ENCODE measurements at regions not wholly inside any gene's neighbourhood (a gene's known extent, or its start where the extent isn't known, plus 50 kb on each side); places are given as distances from the start of the nearest gene placed in this dataset.

GRCh38 chr6:106908386-106908840 lies 66.1 kb downstream of the CD24 start:
- Mint-ChIP-seq H3K4me1 (ENCODE audit: low read depth, unreplicated experiment) (peaks cover 29% of the 10 kb centered on the region), H3K9me3 (ENCODE audit: unreplicated experiment) (no peaks in the 10 kb centered on the region), H3K4me3 (ENCODE audit: unreplicated experiment) (no peak overlapping the region), H3K27ac (ENCODE audit: unreplicated experiment) (no peak overlapping the region), H3K36me3 (ENCODE audit: insufficient read depth, unreplicated experiment) (peaks cover 6% of the 10 kb centered on the region), H3K27me3 (ENCODE audit: insufficient read depth, unreplicated experiment) (no peaks in the 10 kb centered on the region)
- intact Hi-C loops (cut with micrococcal nuclease; ENCODE audit: unreplicated experiment), result no loop called here
- no peaks in the 10 kb centered on the region for H3K27me3 ChIP-seq (replicated peaks; ENCODE audit: control insufficient read depth, insufficient read depth, low read length)
- no peak for TF ChIP-seq CTCF (IDR thresholded peaks at IDR 0.05; ENCODE audit: insufficient read depth in 1 of 2, low read depth in 1 of 2, low read length in 1 of 2, severe bottlenecking in 1 of 2, unreplicated experiment in 1 of 2)
- ChIA-PET POLR2A (no interaction called here), CTCF (no interaction called here)
- no peak for DNase-seq
- H3K4me1 ChIP-seq, result peaks cover 31% of the 10 kb centered on the region
- BruUV-seq (replicated peaks), result no TSS peak
- no peaks in the 10 kb centered on the region for H3K36me3 ChIP-seq (ENCODE audit: control insufficient read depth, insufficient read depth, low read length)
- H3K9me3 ChIP-seq, result peaks cover 4% of the 10 kb centered on the region; the same call in 1 of the 2 replicates
- H3K4me3 ChIP-seq (ENCODE audit: low read depth, low read length), result no peak overlapping the region

GRCh38 chr6:106907754-106908153 lies 66.8 kb downstream of the CD24 start:
- BruUV-seq (replicated peaks), result no TSS peak
- Mint-ChIP-seq H3K4me1 (ENCODE audit: low read depth, unreplicated experiment) (peaks cover 25% of the 10 kb centered on the region), H3K4me3 (ENCODE audit: unreplicated experiment) (no peak overlapping the region), H3K27ac (ENCODE audit: unreplicated experiment) (no peak overlapping the region), H3K9me3 (ENCODE audit: unreplicated experiment) (peaks cover 5% of the 10 kb centered on the region), H3K27me3 (ENCODE audit: insufficient read depth, unreplicated experiment) (no peaks in the 10 kb centered on the region), H3K36me3 (ENCODE audit: insufficient read depth, unreplicated experiment) (peaks cover under 1% of the 10 kb centered on the region)
- Histone ChIP-seq H3K9me3 (peaks cover 4% of the 10 kb centered on the region; the same call in 1 of the 2 replicates), H3K4me1 (peaks cover 26% of the 10 kb centered on the region), H3K36me3 (ENCODE audit: control insufficient read depth, insufficient read depth, low read length) (no peaks in the 10 kb centered on the region), H3K27me3 (replicated peaks; ENCODE audit: control insufficient read depth, insufficient read depth, low read length) (no peaks in the 10 kb centered on the region), H3K4me3 (ENCODE audit: low read depth, low read length) (no peak overlapping the region)
- POLR2A ChIA-PET, result no interaction called here
- DNase-seq, result no peak
- TF ChIP-seq CTCF (IDR thresholded peaks at IDR 0.05; ENCODE audit: insufficient read depth in 1 of 2, low read depth in 1 of 2, low read length in 1 of 2, severe bottlenecking in 1 of 2, unreplicated experiment in 1 of 2), result no peak
- intact Hi-C loops (cut with micrococcal nuclease; ENCODE audit: unreplicated experiment), result no loop called here
- CTCF ChIA-PET, result no interaction called here

- ChIA-PET CTCF (no interaction called here), POLR2A (no interaction called here)
- no peak for TF ChIP-seq CTCF (IDR thresholded peaks at IDR 0.05; ENCODE audit: insufficient read depth in 1 of 2, low read depth in 1 of 2, low read length in 1 of 2, severe bottlenecking in 1 of 2, unreplicated experiment in 1 of 2)
- no peak for DNase-seq
- Mint-ChIP-seq H3K4me3 (ENCODE audit: unreplicated experiment) (no peak overlapping the region), H3K27ac (ENCODE audit: unreplicated experiment) (no peak overlapping the region), H3K9me3 (ENCODE audit: unreplicated experiment) (peaks cover 12% of the 10 kb centered on the region), H3K4me1 (ENCODE audit: low read depth, unreplicated experiment) (peaks cover 12% of the 10 kb centered on the region), H3K36me3 (ENCODE audit: insufficient read depth, unreplicated experiment) (no peaks in the 10 kb centered on the region), H3K27me3 (ENCODE audit: insufficient read depth, unreplicated experiment) (no peaks in the 10 kb centered on the region)
- peaks cover 13% of the 10 kb centered on the region for H3K4me1 ChIP-seq
- intact Hi-C loops (cut with micrococcal nuclease; ENCODE audit: unreplicated experiment), result no loop called here
- H3K9me3 ChIP-seq, result peaks cover under 1% of the 10 kb centered on the region; the same call in 1 of the 2 replicates
- no peaks in the 10 kb centered on the region for H3K27me3 ChIP-seq (replicated peaks; ENCODE audit: control insufficient read depth, insufficient read depth, low read length)
- no peak overlapping the region for H3K4me3 ChIP-seq (ENCODE audit: low read depth, low read length)
- H3K36me3 ChIP-seq (ENCODE audit: control insufficient read depth, insufficient read depth, low read length), result no peaks in the 10 kb centered on the region
- no TSS peak for BruUV-seq (replicated peaks)
Observed at GRCh38 chr6:106906232-106906631, 68.3 kb downstream of the CD24 start.

All from Caco-2 (cell line).